HG03064 (cell line): ENCODE measurements at regions not wholly inside any gene's neighbourhood (a gene's known extent, or its start where the extent isn't known, plus 50 kb on each side); places are given as distances from the start of the nearest gene placed in this dataset.
"Not testable (repeated sequence)": the region's sequence is repeated elsewhere in the genome, so short reads cannot be mapped to it uniquely, and the experiment has no call there.

Source experiments
- ATAC-seq: cut with Tn5 transposase; IDR thresholded peaks from one replicate; pipeline ENCODE4 v1.9.1; 2021; ENCODE audit warnings: low read depth; ENCODE audit not compliant: unreplicated experiment

DNA sequence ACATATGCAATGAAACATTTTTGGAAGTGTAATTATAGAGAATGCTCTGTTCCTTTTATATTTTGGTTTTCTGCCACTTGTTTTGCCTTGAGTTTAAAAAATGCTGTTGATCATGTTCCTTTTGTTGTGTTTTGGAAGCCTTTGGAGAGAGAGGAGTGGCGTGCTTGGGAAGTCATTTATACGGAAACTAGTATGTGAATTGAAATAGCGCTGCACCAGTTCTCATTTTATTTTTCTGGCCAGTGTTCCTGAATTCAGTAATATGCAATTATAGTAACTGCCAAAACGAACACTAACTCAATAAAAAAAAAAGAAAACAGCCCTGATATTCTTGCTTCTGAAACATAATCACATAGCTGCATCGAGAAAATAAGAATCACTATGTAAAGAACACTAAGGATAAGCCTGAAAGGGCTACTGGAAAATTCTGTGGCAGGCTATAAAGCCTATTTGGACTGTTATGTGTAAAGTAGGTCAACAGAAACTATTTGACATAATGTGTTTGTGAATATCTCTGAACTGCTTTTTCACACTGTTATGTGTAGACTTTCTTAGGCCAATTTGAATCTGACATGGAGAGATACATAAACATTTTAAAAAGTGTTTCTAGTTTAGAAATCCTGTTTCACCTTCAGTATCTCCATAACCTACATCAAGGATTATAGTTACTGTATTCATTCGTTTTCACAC is 742.0 kb downstream of the KCNT2 start:
- no peak for ATAC-seq

GRCh38 chr1:195851804-195852203 is 756.4 kb downstream of the KCNT2 start:
- ATAC-seq: no peak

- ATAC-seq: no peak
Measured at GRCh38 chr1:195851016-195851601, 757.1 kb downstream of the KCNT2 start.

GRCh38 chr1:195849180-195849579 is 759.1 kb downstream of the KCNT2 start:
- no peak for ATAC-seq

DNA sequence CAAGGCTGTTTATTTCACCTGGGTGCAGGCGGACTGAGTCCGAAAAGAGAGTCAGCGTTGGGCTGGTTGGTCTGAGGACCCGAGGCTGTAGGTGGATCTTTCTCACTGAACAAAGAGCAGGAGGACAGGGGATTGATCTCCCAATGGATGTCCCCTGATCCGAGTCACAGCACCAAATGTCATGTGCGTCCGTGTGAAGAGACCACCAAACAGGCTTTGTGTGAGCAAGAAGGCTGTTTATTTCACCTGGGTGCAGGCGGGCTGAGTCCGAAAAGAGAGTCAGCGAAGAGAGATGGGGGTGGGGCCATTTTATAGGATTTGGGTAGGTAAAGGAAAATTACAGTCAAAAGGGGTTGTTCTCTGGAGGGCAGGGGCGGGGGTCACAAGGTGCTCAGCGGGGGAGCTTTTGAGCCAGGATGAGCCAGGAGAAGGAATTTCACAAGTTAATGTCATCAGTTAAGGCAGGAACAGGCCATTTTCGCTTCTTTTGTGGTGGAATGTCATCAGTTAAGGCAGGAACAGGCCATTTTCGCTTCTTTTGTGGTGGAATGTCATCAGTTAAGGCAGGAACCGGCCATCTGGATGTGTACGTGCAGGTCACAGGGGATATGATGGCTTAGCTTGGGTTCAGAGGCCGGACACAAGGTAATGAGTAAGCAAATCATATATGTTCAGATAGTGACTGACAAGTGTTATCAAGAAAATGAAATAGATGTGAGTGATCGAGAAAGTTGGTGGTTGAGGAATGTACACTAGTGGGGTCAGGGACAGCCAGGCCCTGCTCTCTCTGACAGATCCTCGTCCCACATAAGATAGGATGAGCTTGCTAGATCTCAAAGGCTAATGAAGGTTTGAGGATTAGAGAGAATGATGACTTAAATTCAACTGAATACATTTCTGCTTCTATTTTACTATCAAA is 760.0 kb downstream of the KCNT2 start:
- ATAC-seq: not testable (repeated sequence)

- ATAC-seq: no peak
Measured at GRCh38 chr1:195831789-195832188, 776.5 kb downstream of the KCNT2 start.

DNA sequence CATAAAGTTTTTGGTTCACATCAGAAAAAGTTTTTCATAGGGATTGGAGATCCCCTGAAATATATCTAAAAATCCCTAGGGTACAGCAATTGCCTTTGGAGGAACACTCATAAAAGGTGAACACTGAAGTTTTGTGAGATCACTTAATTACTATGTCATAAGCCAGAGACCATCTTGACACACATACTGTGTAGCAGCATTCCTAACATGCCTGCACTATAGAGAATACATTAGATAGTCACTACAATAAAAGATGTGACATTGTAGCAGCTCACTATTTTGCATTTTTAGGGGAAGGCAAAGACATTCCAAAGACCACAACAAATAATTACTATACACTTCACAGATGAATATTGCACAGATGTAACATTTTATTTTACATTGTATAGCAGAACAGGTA is 779.9 kb downstream of the KCNT2 start:
- ATAC-seq: no peak

GRCh38 chr1:195820925-195821324 is 787.3 kb downstream of the KCNT2 start:
- no peak for ATAC-seq

DNA sequence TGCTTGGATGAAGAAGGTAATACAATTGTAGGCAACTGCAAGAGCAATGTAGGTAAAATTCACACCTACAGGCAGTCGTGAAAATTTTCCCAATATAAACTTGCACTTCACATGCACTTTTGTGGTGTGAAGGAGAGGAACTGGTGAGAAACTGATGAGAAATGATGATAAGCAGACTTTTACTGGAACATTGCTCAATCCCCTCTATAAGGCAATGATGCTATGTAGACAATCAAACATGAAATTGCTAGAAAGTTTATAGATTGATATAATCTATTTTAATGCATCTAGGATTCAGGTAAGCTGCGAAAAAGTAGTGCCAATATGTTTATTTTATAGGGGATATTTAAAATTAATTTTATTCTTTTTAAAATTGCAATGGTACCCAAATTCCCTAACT is 802.2 kb downstream of the KCNT2 start:
- ATAC-seq: no peak

DNA sequence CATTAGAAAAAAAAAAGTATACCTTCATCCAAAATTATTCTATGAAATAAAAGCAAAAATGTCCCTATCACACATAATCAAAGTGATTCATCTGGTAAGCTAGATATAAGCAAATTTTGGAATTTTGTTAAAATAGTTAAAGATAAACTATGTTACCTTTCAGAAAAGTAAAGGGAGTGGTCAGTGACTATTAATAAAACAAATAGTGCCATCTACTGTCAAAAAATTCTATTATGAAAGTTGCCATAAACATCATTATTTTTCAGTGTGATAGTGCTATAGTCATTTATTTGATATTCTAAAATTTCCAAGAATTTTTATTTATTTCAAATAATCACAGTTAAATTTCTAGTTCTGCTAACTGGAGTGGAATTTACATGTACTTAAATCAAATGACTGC is 803.7 kb downstream of the KCNT2 start:
- ATAC-seq: no peak

DNA sequence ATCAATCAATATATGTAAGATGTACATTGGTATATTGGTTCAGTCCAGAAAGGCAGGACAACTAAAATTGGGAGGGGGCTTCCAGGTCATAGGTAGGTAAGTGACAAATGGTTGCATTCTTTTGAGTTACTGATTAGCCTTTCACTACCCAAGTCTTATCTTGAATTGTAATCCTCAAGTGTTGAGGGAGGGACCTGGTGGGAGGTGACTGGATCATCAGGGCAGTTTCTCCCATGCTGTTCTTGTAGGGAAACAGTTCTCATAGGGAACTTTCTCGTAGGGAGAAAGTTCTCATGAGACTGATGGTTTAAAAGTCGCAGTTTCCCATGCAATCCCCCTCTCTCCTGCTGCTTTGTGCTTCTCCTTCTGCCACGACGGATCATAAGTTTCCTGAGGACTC is 809.2 kb downstream of the KCNT2 start:
- no peak for ATAC-seq

GRCh38 chr1:195794225-195794624 is 814.0 kb downstream of the KCNT2 start:
- ATAC-seq: no peak

GRCh38 chr1:195791796-195792195 is 816.4 kb downstream of the KCNT2 start:
- no peak for ATAC-seq

DNA sequence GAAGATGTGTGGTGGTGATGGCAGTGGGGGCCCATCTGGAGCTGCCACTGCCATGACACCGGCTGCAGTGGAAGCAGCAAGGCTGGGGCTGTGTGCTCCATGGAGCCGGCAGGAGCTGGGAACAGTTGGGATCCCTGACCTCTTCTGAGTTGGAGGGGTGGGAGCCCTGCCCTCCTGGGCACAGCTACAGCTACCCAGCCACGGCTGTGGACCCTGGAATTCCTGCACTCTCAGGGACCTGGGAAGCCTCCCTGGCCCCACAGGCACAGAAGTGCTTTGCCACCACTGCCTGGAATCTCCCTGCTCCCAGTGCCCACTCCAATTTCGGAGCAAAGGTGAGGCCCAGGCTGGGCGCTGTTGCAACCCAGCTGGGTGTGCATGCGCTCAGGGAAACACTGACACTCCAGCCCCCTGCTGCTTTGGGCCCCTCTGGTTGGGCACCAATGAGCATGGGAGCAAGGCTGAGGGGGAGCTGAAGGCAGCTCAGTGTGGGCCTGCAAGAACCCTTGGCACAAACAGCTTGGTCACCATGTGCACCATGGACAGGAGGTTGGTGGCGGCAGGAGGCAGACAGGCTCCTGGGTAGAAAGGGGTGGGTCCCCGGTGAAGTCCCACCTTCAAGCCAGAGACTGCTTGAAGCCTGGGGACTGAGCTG is 817.6 kb downstream of the KCNT2 start:
- no peak for ATAC-seq

DNA sequence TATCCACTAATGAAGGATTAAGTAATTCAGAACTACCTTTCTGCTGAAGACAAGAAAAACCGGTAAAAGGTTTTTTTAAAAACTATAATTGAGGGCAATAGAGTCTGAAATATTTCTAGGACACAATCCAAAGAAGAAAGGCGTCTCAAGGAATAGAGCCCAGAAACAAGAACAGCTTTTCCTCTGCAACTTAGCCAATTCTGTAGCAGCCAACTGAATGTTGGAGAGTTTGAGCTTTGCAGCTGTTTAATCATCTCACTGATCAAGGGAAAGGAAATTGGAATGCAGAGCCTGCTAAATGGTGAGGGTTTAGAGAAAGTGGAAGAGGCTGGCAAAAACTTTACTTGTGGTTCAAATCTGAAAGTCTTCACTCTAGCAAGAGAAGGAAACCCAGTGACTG is 818.9 kb downstream of the KCNT2 start:
- no peak for ATAC-seq

GRCh38 chr1:195788721-195789120 is 819.5 kb downstream of the KCNT2 start:
- no peak for ATAC-seq

GRCh38 chr1:195785830-195786229 is 822.4 kb downstream of the KCNT2 start:
- no peak for ATAC-seq

DNA sequence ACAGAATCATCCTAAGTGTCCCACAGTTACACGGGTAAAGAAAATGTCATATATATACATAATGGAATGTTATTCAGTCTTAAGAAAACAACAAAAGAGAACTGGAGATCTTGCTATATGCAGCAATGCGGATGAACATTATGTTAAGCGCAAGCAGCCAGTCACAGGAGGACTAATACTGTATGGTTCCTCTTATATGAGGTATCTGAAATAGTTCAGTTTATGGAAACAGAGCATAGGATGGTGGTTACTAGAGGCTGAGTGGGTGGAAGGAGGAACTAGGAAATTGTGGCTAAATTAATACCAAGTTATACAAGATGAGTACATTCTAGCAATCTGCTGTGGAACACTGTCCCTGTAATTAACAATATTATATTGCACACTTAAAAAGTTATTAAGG is 834.3 kb downstream of the KCNT2 start:
- ATAC-seq: no peak

GRCh38 chr1:195769461-195769860 is 838.8 kb downstream of the KCNT2 start:
- ATAC-seq: no peak

DNA sequence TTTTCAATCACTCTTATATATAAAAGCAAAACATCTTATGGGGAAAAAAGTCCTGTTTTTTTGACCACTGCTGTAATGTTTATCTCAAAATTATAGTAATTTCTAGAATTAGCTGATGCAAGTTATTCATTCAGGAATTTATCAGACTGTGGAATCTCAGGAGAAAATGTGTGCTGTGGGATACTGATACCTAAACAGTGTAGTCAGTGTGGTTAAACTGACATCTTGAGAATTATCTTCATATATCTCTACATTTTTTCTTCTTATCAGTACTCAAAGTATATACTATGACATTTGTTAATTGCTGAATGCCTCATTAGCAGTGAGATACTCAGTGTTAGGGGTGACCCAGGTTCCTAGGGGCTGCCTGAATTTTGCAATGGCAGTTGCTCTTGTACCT is 839.3 kb downstream of the KCNT2 start:
- no peak for ATAC-seq

GRCh38 chr1:195768377-195768776 is 839.9 kb downstream of the KCNT2 start:
- no peak for ATAC-seq
